ENCODE measurements at regions not wholly inside any gene's neighbourhood (a gene's known extent, or its start where the extent isn't known, plus 50 kb on each side); places are given as distances from the start of the nearest gene placed in this dataset.

GRCh38 chr6:170205126-170205525, 85.8 kb downstream of the DLL1 start:
- TF ChIP-seq POLR2A (IDR thresholded peaks at IDR 0.05; ENCODE audit: low read depth, low read length) (no peak), POU2F2 (IDR thresholded peaks at IDR 0.05; ENCODE audit: low read depth, low read length) (no peak), POLR2AphosphoS5 (IDR thresholded peaks at IDR 0.05; ENCODE audit: low read depth, low read length) (no peak)
